ENCODE measurements at regions not wholly inside any gene's neighbourhood (a gene's known extent, or its start where the extent isn't known, plus 50 kb on each side); places are given as distances from the start of the nearest gene placed in this dataset.

GRCh38 chr15:97730315-97730714, 230.2 kb upstream of the ARRDC4 start:
- 25% methylated on average over 1 of the region's 1 CpG for WGBS (ENCODE audit: insufficient coverage, low coverage, missing lambda C conversion rate)
- Histone ChIP-seq H3K9me3 (replicated peaks; ENCODE audit: control insufficient read depth, insufficient read depth, low read depth, low read length) (no peaks in the 10 kb centered on the region), H3K4me3 (no peak overlapping the region), H3K4me1 (replicated peaks in 1 of 2; ENCODE audit: control insufficient read depth in 2 of 2, insufficient read depth in 2 of 2, low read length in 2 of 2) (no peaks in the 10 kb centered on the region), H4K20me1 (replicated peaks; ENCODE audit: control insufficient read depth, insufficient read depth, low read length) (no peaks in the 10 kb centered on the region), H3K9ac (ENCODE audit: insufficient read depth in 1 of 2, low read depth in 2 of 2, low read length in 2 of 2) (no peak overlapping the region), H3K36me3 (ENCODE audit: control insufficient read depth, insufficient read depth, low read length) (no peaks in the 10 kb centered on the region), H2AFZ (ENCODE audit: low read depth, low read length) (no peak overlapping the region), H3K9me1 (ENCODE audit: control insufficient read depth, insufficient read depth, low read length) (no peaks in the 10 kb centered on the region), H3K4me2 (ENCODE audit: insufficient read depth, low read length) (no peak overlapping the region), H3K27me3 (ENCODE audit: control insufficient read depth in 2 of 2, insufficient read depth in 2 of 2, low read length in 2 of 2) (no peaks in the 10 kb centered on the region), H3K79me2 (ENCODE audit: control insufficient read depth, insufficient read depth, low read length) (no peaks in the 10 kb centered on the region), H3K27ac (ENCODE audit: extremely low read depth, low read depth, low read length) (no peak overlapping the region)
- no TSS peak for BruUV-seq (replicated peaks)
- FAIRE-seq = no peak
- in situ Hi-C loops (cut with MboI) (no loop called here), intact Hi-C loops (cut with micrococcal nuclease) (no loop called here)
- CTCF ChIA-PET (ENCODE audit: low intra/inter-chr PET ratio) = no interaction called here
- DNase-seq (ENCODE audit: extremely low read depth in 1 of 4, low spot score in 3 of 4) = no peak
- ATAC-seq = no peak
- POLR2A ChIA-PET = no interaction called here
- TF ChIP-seq THRB (CRISPR knock-in tag; conservative IDR thresholded peaks at IDR 0.05) (no peak), RFX1 (IDR thresholded peaks at IDR 0.05) (no peak), ZNF695 (CRISPR knock-in tag; IDR thresholded peaks at IDR 0.05) (no peak), ZZZ3 (IDR thresholded peaks at IDR 0.05) (no peak), NFIC (IDR thresholded peaks at IDR 0.05) (no peak), POLR3G (IDR thresholded peaks at IDR 0.05; ENCODE audit: extremely low read depth, insufficient read length, insufficient replicate concordance) (no peak), ZNF696 (CRISPR knock-in tag; conservative IDR thresholded peaks at IDR 0.05) (no peak), ZC3H8 (IDR thresholded peaks at IDR 0.05) (no peak), SETDB1 (IDR thresholded peaks at IDR 0.05; ENCODE audit: low read length) (no peak), ARNT (IDR thresholded peaks at IDR 0.05) (no peak), E4F1 (CRISPR knock-in tag; IDR thresholded peaks at IDR 0.05; ENCODE audit: borderline replicate concordance) (no peak), ZC3H11A (IDR thresholded peaks at IDR 0.05; ENCODE audit: low read depth, low read length) (no peak), CREBBP (IDR thresholded peaks at IDR 0.05; ENCODE audit: low read depth, low read length) (no peak), REST (IDR thresholded peaks at IDR 0.05; ENCODE audit: borderline replicate concordance) (no peak), REST (CRISPR knock-in tag; IDR thresholded peaks at IDR 0.05; ENCODE audit: low read depth) (no peak)

Data from K562 (cell line).